ENCODE measurements at regions not wholly inside any gene's neighbourhood (a gene's known extent, or its start where the extent isn't known, plus 50 kb on each side); places are given as distances from the start of the nearest gene placed in this dataset.
A peak's percentile ranks its signal among the peaks of the same experiment; 100 is the strongest.
"Not testable (repeated sequence)": the region's sequence is repeated elsewhere in the genome, so short reads cannot be mapped to it uniquely, and the experiment has no call there.

DNA sequence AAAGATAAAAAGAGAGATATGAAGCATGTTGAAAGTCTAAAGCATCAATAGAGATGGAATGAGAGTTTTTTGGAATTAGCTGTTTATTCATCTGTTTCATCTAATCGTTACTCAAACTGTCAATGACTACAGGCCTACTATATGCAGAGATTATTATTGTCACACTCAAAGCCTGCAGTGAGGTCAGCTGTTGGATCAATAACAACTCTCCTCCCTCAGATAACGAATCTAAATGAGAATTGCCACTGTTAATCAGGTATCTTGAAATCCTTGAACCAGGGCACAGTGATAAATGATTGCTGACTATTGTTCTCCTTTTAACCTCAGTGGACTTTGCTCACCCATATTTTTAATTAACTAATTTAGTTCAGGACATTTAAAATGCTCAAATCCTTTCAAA lies 192.3 kb upstream of the SGO1 start:
- no peak for DNase-seq (ENCODE audit: low read depth)
- no peak overlapping the region for H3K4me3 ChIP-seq (ENCODE audit: low read length)
- TF ChIP-seq, protein P1, sequence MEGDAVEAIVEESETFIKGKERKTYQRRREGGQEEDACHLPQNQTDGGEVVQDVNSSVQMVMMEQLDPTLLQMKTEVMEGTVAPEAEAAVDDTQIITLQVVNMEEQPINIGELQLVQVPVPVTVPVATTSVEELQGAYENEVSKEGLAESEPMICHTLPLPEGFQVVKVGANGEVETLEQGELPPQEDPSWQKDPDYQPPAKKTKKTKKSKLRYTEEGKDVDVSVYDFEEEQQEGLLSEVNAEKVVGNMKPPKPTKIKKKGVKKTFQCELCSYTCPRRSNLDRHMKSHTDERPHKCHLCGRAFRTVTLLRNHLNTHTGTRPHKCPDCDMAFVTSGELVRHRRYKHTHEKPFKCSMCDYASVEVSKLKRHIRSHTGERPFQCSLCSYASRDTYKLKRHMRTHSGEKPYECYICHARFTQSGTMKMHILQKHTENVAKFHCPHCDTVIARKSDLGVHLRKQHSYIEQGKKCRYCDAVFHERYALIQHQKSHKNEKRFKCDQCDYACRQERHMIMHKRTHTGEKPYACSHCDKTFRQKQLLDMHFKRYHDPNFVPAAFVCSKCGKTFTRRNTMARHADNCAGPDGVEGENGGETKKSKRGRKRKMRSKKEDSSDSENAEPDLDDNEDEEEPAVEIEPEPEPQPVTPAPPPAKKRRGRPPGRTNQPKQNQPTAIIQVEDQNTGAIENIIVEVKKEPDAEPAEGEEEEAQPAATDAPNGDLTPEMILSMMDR (IDR thresholded peaks at IDR 0.05; ENCODE audit: insufficient read depth, low read depth, low read length, missing control alignments) = no peak

- TF ChIP-seq, protein P1 (IDR thresholded peaks at IDR 0.05; ENCODE audit: insufficient read depth, low read depth, low read length, missing control alignments) = no peak
- DNase-seq (ENCODE audit: low read depth) = no peak
- H3K4me3 ChIP-seq (ENCODE audit: low read length) = no peak overlapping the region
These were observed 190.7 kb upstream of the SGO1 start for GRCh38 chr3:20376665-20377217.

- H3K4me3 ChIP-seq (ENCODE audit: low read length) = no peak overlapping the region
- TF ChIP-seq, protein P1 (IDR thresholded peaks at IDR 0.05; ENCODE audit: insufficient read depth, low read depth, low read length, missing control alignments) = no peak
- no peak for DNase-seq (ENCODE audit: low read depth)
These were observed 189.3 kb upstream of the SGO1 start for GRCh38 chr3:20375302-20375701.

DNA sequence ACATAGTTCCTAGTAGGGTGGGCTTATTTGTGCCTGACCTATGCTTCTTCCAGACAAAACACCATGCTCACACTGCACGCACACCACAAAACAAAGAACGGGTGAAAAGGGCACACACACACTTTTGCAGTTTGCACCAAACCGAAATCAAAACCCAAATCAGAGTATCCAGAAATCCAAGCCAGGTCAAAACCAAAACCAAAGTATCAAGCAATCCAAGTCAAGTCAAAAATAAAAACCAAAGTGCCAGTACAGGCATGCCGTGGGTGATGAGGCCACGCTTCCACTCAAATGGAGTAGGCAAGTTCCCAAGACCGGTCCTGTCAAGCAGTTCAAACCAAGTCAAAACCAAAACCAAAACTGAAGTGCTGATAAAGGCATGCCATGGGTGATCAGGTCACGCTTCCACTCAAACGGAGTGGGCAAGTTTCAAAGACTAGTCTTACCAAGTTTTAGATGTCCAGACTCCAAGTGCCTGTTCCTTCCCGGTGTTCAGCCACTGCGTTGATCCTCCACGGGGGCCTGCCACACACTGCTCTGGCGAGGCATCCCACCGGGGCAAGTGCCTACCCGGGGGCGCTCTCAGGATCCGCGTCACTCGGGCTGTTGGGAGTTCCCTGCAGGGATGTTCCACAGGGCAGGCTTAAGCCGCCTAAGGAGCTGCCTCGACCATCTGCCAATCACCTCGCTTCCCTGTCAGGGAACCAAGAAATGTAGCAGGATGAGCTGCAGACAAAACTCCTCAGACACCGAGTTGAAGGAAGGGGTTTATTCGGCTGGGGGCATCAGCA lies 184.5 kb upstream of the SGO1 start:
- not testable (repeated sequence) for H3K4me3 ChIP-seq (ENCODE audit: low read length); DNase-seq (ENCODE audit: low read depth)

DNA sequence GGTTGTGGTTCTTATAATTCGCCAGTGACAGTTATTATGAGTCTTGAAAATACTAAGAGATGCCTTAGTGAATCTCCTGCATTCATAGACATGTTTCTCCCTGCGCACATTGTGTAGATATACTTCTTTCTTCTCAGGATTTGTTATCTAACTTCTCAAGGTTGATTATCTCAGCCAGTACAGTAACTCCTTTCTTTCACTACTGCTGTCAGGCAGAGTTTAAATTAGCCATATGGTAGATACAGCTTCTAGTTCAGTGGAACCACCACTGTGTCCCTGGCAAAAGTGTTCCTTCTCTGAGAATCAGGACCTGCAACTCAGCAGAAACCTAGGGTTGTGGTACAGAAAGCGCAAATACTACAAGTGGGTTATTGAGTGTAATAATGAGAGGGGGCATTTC lies 175.0 kb upstream of the SGO1 start:
- TF ChIP-seq, protein P1 (IDR thresholded peaks at IDR 0.05; ENCODE audit: insufficient read depth, low read depth, low read length, missing control alignments) = no peak
- H3K4me3 ChIP-seq (ENCODE audit: low read length) = no peak overlapping the region
- DNase-seq (ENCODE audit: low read depth) = no peak

DNA sequence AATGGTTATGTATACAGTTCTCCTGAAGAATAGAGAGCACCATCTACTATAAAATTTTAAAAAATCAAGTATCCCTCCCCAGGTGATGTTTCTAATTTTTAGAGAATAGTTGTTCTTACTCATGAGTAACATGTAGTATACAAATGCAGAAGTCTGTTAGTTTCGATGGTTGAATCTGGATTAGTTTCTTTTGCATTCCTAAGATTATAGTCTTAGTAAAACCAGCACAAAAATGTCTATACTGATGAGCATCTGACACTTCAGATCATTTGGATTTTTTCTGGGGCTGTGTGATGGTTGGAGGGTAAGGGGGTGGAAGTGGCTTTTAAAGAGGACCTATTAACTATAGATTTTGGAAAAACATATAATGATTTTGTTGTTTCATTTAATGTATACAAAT lies 167.3 kb upstream of the SGO1 start:
- no peak for DNase-seq (ENCODE audit: low read depth)
- TF ChIP-seq, protein P1 (IDR thresholded peaks at IDR 0.05; ENCODE audit: insufficient read depth, low read depth, low read length, missing control alignments) = no peak
- no peak overlapping the region for H3K4me3 ChIP-seq (ENCODE audit: low read length)

- no peak overlapping the region for H3K4me3 ChIP-seq (ENCODE audit: low read length)
- TF ChIP-seq, protein P1 (IDR thresholded peaks at IDR 0.05; ENCODE audit: insufficient read depth, low read depth, low read length, missing control alignments) = no peak
- DNase-seq (ENCODE audit: low read depth) = peak; percentile 23
These were observed 166.7 kb upstream of the SGO1 start for GRCh38 chr3:20352546-20353179.

All from epithelial cell of esophagus (primary cell).